Skeletal muscle cell (primary cell): ENCODE measurements at regions not wholly inside any gene's neighbourhood (a gene's known extent, or its start where the extent isn't known, plus 50 kb on each side); places are given as distances from the start of the nearest gene placed in this dataset.

ENCODE experiments used
- DNase-seq: peaks from one replicate; pipeline ENCODE4 v3.0.0-alpha.2; 2010; ENCODE audit warnings: low read depth
- H3K4me3 ChIP-seq: 2 replicates; pipeline ENCODE4 v1.5.1; 2011; ENCODE audit warnings: low read depth, mild to moderate bottlenecking, control low read depth, low read length, moderate library complexity

GRCh38 chr13:50714891-50715290 is 128.6 kb downstream of the DLEU7 start:
- no peak for DNase-seq
- no peak overlapping the region for H3K4me3 ChIP-seq

- no peak overlapping the region for H3K4me3 ChIP-seq
- DNase-seq, result no peak
These were observed 127.9 kb downstream of the DLEU7 start for GRCh38 chr13:50715402-50716146.

- DNase-seq, result no peak
- no peak overlapping the region for H3K4me3 ChIP-seq
These were observed 122.4 kb downstream of the DLEU7 start for GRCh38 chr13:50720861-50721671.

GRCh38 chr13:50721672-50721992 is 121.9 kb downstream of the DLEU7 start:
- DNase-seq, result no peak
- no peak overlapping the region for H3K4me3 ChIP-seq

GRCh38 chr13:50722440-50723125 is 120.9 kb downstream of the DLEU7 start:
- DNase-seq, result no peak
- no peak overlapping the region for H3K4me3 ChIP-seq

GRCh38 chr13:50724438-50724837 is 119.1 kb downstream of the DLEU7 start:
- H3K4me3 ChIP-seq, result no peak overlapping the region
- no peak for DNase-seq

- no peak for DNase-seq
- H3K4me3 ChIP-seq, result no peak overlapping the region
These were observed 118.6 kb downstream of the DLEU7 start for GRCh38 chr13:50724913-50725312.

- DNase-seq, result no peak
- no peak overlapping the region for H3K4me3 ChIP-seq
These were observed 117.3 kb downstream of the DLEU7 start for GRCh38 chr13:50726164-50726563.

- H3K4me3 ChIP-seq, result no peak overlapping the region
- DNase-seq, result no peak
These were observed 114.3 kb downstream of the DLEU7 start for GRCh38 chr13:50729177-50729576.

- DNase-seq, result no peak
- no peak overlapping the region for H3K4me3 ChIP-seq
These were observed 112.8 kb downstream of the DLEU7 start for GRCh38 chr13:50730496-50731351.

GRCh38 chr13:50731400-50731799 is 112.1 kb downstream of the DLEU7 start:
- no peak overlapping the region for H3K4me3 ChIP-seq
- no peak for DNase-seq

GRCh38 chr13:50732712-50733111 is 110.8 kb downstream of the DLEU7 start:
- peak; percentile 68 for DNase-seq

GRCh38 chr13:50733392-50733791 is 110.1 kb downstream of the DLEU7 start:
- no peak for DNase-seq
- no peak overlapping the region for H3K4me3 ChIP-seq

More at GRCh38 chr13:50732712-50733111, 110.8 kb downstream of the DLEU7 start:
- no peak overlapping the region for H3K4me3 ChIP-seq

GRCh38 chr13:50735071-50735470 is 108.4 kb downstream of the DLEU7 start:
- no peak for DNase-seq
- H3K4me3 ChIP-seq, result no peak overlapping the region

GRCh38 chr13:50740052-50740741 is 103.3 kb downstream of the DLEU7 start:
- H3K4me3 ChIP-seq, result no peak overlapping the region
- DNase-seq, result peak; percentile 68

GRCh38 chr13:50742353-50742752 is 101.1 kb downstream of the DLEU7 start:
- DNase-seq, result no peak
- H3K4me3 ChIP-seq, result no peak overlapping the region

GRCh38 chr13:50742968-50743367 is 100.5 kb downstream of the DLEU7 start:
- H3K4me3 ChIP-seq, result no peak overlapping the region
- DNase-seq, result no peak

- H3K4me3 ChIP-seq, result no peak overlapping the region
- no peak for DNase-seq
These were observed 99.3 kb downstream of the DLEU7 start for GRCh38 chr13:50744116-50744660.
